ENCODE measurements at regions not wholly inside any gene's neighbourhood (a gene's known extent, or its start where the extent isn't known, plus 50 kb on each side); places are given as distances from the start of the nearest gene placed in this dataset.

DNA sequence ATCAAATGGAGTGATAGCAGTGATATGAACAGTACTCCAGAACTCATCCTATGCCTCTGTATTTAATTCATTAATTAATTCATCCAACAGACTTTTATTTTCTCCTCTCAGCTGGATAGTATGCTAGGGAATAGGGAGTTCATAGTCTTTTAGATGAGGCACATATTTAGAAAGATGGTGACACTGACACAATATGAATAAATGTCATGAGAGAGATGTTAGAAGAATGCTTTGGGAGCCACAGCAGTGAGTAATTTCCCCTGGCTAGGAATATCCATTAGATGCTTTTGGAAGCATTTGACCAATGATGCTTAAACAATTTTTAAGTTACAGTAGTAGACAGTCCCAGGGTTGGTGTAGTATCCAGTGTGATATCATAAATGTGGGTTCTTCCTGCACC is 428.7 kb upstream of the SGCD start:
- TF ChIP-seq FOXA1 (IDR thresholded peaks at IDR 0.05) = no peak
- TF ChIP-seq NR2F2 (IDR thresholded peaks at IDR 0.05) = no peak
- no peak for TF ChIP-seq FOXA2 (IDR thresholded peaks at IDR 0.05)
- no peak for TF ChIP-seq JUND (IDR thresholded peaks at IDR 0.05)
- TF ChIP-seq, protein P1, sequence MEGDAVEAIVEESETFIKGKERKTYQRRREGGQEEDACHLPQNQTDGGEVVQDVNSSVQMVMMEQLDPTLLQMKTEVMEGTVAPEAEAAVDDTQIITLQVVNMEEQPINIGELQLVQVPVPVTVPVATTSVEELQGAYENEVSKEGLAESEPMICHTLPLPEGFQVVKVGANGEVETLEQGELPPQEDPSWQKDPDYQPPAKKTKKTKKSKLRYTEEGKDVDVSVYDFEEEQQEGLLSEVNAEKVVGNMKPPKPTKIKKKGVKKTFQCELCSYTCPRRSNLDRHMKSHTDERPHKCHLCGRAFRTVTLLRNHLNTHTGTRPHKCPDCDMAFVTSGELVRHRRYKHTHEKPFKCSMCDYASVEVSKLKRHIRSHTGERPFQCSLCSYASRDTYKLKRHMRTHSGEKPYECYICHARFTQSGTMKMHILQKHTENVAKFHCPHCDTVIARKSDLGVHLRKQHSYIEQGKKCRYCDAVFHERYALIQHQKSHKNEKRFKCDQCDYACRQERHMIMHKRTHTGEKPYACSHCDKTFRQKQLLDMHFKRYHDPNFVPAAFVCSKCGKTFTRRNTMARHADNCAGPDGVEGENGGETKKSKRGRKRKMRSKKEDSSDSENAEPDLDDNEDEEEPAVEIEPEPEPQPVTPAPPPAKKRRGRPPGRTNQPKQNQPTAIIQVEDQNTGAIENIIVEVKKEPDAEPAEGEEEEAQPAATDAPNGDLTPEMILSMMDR (IDR thresholded peaks at IDR 0.05; ENCODE audit: low read depth, low read length, missing input control) = no peak
- no peak for TF ChIP-seq YY1 (IDR thresholded peaks at IDR 0.05)
- TF ChIP-seq GABPA (IDR thresholded peaks at IDR 0.05 in 1 of 2, conservative IDR thresholded peaks at IDR 0.05 in 1 of 2) = no peak
- no peak for TF ChIP-seq RAD21 (IDR thresholded peaks at IDR 0.05)
- TF ChIP-seq SP1 (IDR thresholded peaks at IDR 0.05) = no peak
- TF ChIP-seq, protein P2, sequence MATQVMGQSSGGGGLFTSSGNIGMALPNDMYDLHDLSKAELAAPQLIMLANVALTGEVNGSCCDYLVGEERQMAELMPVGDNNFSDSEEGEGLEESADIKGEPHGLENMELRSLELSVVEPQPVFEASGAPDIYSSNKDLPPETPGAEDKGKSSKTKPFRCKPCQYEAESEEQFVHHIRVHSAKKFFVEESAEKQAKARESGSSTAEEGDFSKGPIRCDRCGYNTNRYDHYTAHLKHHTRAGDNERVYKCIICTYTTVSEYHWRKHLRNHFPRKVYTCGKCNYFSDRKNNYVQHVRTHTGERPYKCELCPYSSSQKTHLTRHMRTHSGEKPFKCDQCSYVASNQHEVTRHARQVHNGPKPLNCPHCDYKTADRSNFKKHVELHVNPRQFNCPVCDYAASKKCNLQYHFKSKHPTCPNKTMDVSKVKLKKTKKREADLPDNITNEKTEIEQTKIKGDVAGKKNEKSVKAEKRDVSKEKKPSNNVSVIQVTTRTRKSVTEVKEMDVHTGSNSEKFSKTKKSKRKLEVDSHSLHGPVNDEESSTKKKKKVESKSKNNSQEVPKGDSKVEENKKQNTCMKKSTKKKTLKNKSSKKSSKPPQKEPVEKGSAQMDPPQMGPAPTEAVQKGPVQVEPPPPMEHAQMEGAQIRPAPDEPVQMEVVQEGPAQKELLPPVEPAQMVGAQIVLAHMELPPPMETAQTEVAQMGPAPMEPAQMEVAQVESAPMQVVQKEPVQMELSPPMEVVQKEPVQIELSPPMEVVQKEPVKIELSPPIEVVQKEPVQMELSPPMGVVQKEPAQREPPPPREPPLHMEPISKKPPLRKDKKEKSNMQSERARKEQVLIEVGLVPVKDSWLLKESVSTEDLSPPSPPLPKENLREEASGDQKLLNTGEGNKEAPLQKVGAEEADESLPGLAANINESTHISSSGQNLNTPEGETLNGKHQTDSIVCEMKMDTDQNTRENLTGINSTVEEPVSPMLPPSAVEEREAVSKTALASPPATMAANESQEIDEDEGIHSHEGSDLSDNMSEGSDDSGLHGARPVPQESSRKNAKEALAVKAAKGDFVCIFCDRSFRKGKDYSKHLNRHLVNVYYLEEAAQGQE (IDR thresholded peaks at IDR 0.05) = no peak
- TF ChIP-seq, protein P3, sequence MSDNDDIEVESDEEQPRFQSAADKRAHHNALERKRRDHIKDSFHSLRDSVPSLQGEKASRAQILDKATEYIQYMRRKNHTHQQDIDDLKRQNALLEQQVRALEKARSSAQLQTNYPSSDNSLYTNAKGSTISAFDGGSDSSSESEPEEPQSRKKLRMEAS (IDR thresholded peaks at IDR 0.05) = no peak
- TF ChIP-seq HNF4G (IDR thresholded peaks at IDR 0.05) = no peak
- no peak for TF ChIP-seq TAF1 (conservative IDR thresholded peaks at IDR 0.05)
- H3K4me1 ChIP-seq (ENCODE audit: control insufficient read depth in 4 of 4, insufficient read depth in 4 of 4, low read length in 3 of 4) = no peaks in the 10 kb centered on the region
- no peaks in the 10 kb centered on the region for H3K27me3 ChIP-seq (ENCODE audit: control insufficient read depth in 4 of 4, insufficient read depth in 4 of 4, low read length in 3 of 4)
- H3K36me3 ChIP-seq (ENCODE audit: control insufficient read depth in 4 of 4, insufficient read depth in 3 of 4, low read depth in 1 of 4, low read length in 3 of 4) = no peaks in the 10 kb centered on the region
- no peak overlapping the region for H3K4me3 ChIP-seq (ENCODE audit: low read depth in 1 of 3, low read length in 3 of 3)
- H3K9me3 ChIP-seq (ENCODE audit: control insufficient read depth in 4 of 4, low read length in 3 of 4) = no peaks in the 10 kb centered on the region
- no peak overlapping the region for H3K9ac ChIP-seq (ENCODE audit: low read depth in 1 of 2, low read length in 2 of 2)
- no peak for DNase-seq (ENCODE audit: low spot score)
- H3K27ac ChIP-seq (ENCODE audit: low read depth in 1 of 2, low read length in 2 of 2) = no peak overlapping the region

DNA sequence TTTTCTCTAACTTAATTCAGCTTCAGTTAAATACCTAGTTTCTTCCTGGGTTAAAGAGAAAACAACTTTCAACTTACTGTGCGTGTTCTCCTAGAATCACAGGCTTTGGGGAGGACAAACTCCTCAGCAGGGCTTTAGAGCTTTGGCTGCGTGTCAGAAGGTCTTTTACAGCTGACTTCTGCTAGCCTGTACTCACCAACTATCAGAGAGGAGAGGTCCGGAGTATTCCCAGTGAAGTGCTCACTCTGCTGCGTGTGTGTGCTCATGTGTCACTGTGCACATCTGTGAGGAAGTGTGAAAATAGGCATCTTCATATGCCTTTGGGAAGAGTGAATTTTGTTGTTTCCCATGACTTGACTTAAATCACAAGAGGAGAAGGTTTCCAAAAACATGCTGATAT is 423.2 kb upstream of the SGCD start:
- no peaks in the 10 kb centered on the region for H3K27me3 ChIP-seq (ENCODE audit: control insufficient read depth in 4 of 4, insufficient read depth in 4 of 4, low read length in 3 of 4)
- DNase-seq (ENCODE audit: low spot score) = no peak
- no peak overlapping the region for H3K27ac ChIP-seq (ENCODE audit: low read depth in 1 of 2, low read length in 2 of 2)
- H3K9ac ChIP-seq (ENCODE audit: low read depth in 1 of 2, low read length in 2 of 2) = no peak overlapping the region
- no peaks in the 10 kb centered on the region for H3K4me1 ChIP-seq (ENCODE audit: control insufficient read depth in 4 of 4, insufficient read depth in 4 of 4, low read length in 3 of 4)
- H3K36me3 ChIP-seq (ENCODE audit: control insufficient read depth in 4 of 4, insufficient read depth in 3 of 4, low read depth in 1 of 4, low read length in 3 of 4) = no peaks in the 10 kb centered on the region
- H3K9me3 ChIP-seq (ENCODE audit: control insufficient read depth in 4 of 4, low read length in 3 of 4) = no peaks in the 10 kb centered on the region
- H3K4me3 ChIP-seq (ENCODE audit: low read depth in 1 of 3, low read length in 3 of 3) = no peak overlapping the region
- 88% methylated on average over 4 of the region's 4 CpGs for WGBS
- TF ChIP-seq, protein P3 (IDR thresholded peaks at IDR 0.05) = no peak
- TF ChIP-seq GABPA (IDR thresholded peaks at IDR 0.05 in 1 of 2, conservative IDR thresholded peaks at IDR 0.05 in 1 of 2) = no peak
- TF ChIP-seq TAF1 (conservative IDR thresholded peaks at IDR 0.05) = no peak
- TF ChIP-seq, protein P1 (IDR thresholded peaks at IDR 0.05; ENCODE audit: low read depth, low read length, missing input control) = no peak
- no peak for TF ChIP-seq SP1 (IDR thresholded peaks at IDR 0.05)
- no peak for TF ChIP-seq HNF4A (conservative IDR thresholded peaks at IDR 0.05)
- no peak for TF ChIP-seq RAD21 (IDR thresholded peaks at IDR 0.05)
- no peak for TF ChIP-seq YY1 (IDR thresholded peaks at IDR 0.05)
- no peak for TF ChIP-seq RXRA (IDR thresholded peaks at IDR 0.05)
- TF ChIP-seq, protein P2 (IDR thresholded peaks at IDR 0.05) = no peak
- TF ChIP-seq, protein P4, sequence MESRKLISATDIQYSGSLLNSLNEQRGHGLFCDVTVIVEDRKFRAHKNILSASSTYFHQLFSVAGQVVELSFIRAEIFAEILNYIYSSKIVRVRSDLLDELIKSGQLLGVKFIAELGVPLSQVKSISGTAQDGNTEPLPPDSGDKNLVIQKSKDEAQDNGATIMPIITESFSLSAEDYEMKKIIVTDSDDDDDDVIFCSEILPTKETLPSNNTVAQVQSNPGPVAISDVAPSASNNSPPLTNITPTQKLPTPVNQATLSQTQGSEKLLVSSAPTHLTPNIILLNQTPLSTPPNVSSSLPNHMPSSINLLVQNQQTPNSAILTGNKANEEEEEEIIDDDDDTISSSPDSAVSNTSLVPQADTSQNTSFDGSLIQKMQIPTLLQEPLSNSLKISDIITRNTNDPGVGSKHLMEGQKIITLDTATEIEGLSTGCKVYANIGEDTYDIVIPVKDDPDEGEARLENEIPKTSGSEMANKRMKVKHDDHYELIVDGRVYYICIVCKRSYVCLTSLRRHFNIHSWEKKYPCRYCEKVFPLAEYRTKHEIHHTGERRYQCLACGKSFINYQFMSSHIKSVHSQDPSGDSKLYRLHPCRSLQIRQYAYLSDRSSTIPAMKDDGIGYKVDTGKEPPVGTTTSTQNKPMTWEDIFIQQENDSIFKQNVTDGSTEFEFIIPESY (IDR thresholded peaks at IDR 0.05) = no peak
- TF ChIP-seq EGR1 (IDR thresholded peaks at IDR 0.05; ENCODE audit: low read depth in 2 of 2) = no peak
- TF ChIP-seq, protein P5, sequence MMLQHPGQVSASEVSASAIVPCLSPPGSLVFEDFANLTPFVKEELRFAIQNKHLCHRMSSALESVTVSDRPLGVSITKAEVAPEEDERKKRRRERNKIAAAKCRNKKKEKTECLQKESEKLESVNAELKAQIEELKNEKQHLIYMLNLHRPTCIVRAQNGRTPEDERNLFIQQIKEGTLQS (IDR thresholded peaks at IDR 0.05) = no peak
- no peak for TF ChIP-seq HNF4G (IDR thresholded peaks at IDR 0.05)
- TF ChIP-seq NR2F2 (IDR thresholded peaks at IDR 0.05) = no peak
- TF ChIP-seq FOXA1 (IDR thresholded peaks at IDR 0.05) = no peak
- TF ChIP-seq FOXA2 (IDR thresholded peaks at IDR 0.05) = no peak

Data from liver (tissue), 8 donors.